GM21576 (cell line): ENCODE measurements at regions not wholly inside any gene's neighbourhood (a gene's known extent, or its start where the extent isn't known, plus 50 kb on each side); places are given as distances from the start of the nearest gene placed in this dataset.
"Not testable (repeated sequence)": the region's sequence is repeated elsewhere in the genome, so short reads cannot be mapped to it uniquely, and the experiment has no call there.

Experiments used
- ATAC-seq: cut with Tn5 transposase; IDR thresholded peaks from one replicate; pipeline ENCODE4 v1.9.1; 2021; ENCODE audit warnings: mild to moderate bottlenecking, moderate library complexity; ENCODE audit not compliant: unreplicated experiment

DNA sequence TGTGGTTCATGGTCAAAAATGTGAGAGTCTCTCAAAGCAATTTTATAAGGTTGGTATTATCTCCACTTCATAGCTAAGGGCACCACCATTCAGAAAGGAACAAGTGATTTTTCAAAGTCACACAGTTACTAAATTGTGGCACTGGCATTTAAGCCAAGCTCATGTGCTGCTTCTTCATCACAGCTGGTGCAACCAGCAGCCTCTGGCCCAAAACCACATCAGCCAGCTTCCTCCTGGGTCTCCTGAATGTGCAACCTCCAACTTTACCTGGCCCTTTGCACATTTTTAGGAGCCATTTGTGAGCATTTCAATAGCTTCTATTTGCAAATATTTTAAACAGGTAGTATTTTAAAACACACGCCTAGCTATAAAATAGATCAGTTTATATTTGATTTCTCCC lies 293.7 kb downstream of the BCL11A start:
- ATAC-seq = no peak

DNA sequence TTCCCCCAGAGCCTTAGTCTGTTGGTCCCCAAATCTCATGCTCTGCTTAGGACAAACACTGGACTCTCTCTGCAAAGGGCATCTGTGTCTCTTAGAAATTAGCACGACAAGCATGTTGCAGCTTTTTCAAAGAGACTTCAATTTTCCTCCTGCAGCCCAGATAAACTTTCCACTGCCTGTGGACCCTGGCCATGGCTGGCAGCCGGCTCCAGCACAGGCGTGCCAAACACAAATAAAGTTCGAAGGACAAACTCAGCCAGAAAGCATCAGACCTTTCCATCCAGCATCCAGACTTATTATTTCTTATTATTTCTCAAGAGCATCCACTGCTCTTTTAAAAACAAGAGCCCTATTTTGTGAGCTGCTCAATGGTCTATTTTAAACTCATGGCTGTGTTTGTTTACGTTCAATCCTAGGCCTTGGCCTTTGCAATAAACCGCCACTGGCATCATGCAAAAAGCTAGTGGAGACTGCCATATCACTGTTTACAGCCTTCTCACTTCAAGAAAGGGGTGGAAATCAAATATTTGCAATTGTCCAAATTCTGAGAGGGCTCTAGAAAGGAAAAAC lies 300.8 kb downstream of the BCL11A start:
- no peak for ATAC-seq

DNA sequence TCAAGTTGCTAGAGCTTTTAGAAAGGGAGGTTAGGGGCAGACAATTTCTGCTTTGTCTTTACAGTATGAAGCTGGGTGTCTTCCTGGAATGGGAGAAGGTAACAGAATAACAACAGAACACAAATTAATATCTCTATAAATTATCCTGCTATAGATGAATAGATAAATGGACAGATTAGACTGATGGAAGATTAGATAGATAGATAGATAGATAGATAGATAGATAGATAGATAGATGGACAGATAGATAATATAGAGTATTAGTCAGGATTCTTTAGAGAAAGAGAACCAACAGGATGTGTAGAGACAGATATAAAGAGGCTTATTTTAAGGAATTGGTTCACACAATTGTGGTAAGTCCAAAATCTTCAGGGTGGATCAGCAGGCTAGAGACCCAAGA lies 302.2 kb downstream of the BCL11A start:
- no peak for ATAC-seq

DNA sequence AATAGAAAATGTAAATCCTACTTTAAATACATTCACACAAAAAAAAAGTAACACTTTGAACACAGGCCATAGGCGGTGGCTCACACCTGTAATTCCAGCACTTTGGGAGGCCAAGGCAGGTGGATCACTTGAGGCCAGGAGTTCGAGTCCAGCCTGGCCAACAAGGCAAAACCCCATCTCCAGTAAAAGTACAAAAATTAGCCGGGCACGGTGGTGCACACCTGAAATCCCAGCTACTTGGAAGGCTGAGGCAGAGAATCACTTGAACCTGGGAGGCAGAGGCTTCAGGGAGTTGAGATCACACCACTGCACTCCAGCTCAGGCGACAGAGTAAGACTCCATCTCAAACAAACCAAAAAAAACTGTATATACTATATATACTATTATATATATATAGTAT lies 303.6 kb downstream of the BCL11A start:
- no peak for ATAC-seq

DNA sequence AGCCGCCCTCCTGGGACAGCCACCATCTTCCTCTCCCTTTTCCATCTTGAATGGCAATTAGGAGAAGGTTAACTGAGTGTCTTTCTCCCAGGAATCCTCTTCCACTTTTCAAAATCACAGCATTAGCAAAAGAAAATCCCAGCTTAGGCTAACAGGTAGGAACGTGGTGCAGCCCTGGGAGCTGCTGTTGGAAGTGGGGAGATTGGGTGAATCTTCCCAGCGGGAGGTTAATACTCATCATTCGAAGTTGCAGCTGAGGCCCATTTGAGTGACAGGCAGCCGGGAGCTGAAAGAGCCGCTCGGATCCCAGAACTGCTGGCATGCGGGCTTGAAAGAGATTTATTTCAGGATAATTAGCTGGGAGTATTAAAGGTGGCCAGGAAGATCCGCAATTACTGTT lies 306.0 kb downstream of the BCL11A start:
- ATAC-seq = no peak

DNA sequence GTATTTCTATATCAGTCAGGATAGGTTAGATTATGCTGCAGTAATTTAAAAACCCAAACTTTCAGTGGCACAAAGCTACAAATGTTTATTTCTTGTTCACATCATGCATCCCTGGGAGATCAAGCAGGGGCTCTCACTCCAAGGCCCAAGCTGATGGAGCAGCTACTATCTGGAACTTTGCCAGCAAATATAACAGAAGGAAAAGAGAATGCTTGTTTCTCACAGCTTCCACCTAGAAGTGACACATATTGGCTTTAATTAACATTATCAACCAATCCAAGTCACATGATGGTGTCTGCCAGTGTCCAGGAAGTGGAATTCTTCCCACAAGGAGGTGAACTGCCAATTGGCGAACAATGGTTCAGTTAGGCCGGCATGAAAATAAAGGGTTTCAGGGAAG lies 306.9 kb downstream of the BCL11A start:
- ATAC-seq = no peak

DNA sequence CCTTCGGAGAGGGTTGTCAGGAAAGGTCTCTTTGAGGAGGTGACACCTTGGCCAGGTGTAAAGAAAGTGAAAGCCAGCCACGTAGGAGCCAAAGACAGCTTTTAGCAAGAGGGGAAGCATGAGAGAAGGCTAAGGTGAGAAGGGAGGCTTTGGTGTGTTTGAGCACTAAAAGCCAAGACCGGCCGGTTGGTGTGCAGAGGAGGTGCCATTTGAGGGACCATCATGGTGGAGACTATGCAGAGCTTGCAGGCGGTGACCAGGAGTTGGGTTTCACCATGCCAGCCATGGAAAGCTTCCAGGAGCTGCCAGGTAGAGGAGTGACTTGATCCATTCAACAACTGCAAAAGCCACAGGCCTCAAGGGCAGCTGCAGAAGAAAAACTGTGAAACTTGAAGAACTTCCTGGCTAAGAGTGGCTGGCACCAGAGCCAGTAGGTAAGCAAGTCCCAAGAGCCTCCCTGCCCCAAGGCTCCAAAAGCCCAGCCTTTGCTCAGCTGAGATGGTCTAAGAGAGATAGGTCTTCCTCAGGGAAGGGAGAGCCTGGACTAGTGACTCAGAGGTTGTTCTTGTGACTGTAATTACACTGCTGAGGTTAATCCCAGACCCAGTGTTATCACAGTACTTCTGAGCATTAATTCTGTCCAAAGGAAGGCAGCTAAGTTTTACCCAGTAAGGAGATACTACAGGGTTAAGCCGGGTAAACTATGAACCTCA lies 319.0 kb downstream of the BCL11A start:
- no peak for ATAC-seq

DNA sequence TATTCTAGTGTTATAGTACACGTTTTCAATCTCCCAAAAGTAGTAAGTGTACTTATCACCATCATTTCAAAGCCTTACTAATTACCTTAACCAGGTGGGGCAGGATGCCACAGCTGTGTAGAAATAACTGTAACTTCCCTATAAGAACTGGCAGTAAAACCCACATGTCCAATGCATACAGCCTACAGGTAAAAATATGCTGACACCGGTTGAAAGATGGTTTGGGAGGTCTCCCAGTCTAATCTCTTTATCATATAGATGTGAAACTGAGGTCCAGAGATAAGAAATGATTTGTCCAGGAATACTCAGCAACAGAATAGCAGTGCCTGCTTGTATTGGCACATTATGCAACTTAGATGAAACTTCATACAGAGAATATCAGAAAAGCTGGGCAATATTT lies 322.9 kb downstream of the BCL11A start:
- ATAC-seq = no peak

DNA sequence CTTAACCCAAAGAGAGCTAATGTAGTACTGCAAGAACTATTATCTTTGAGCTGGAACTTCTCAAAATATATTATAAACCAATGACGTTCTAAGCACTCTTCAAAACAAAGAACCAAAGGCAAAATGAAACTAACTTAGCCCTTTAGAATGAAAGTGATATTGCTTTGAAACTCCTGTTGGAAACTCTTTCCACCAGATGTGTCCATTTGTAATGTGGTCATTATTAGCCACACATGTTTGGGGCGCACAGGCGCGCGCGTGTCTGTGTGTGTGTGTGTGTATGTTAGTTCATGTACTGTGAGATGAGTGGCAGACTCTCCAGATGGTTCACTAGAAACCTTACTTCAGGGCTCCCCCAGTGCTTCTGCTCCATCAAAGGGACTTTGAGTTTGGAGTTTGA lies 323.4 kb downstream of the BCL11A start:
- no peak for ATAC-seq

DNA sequence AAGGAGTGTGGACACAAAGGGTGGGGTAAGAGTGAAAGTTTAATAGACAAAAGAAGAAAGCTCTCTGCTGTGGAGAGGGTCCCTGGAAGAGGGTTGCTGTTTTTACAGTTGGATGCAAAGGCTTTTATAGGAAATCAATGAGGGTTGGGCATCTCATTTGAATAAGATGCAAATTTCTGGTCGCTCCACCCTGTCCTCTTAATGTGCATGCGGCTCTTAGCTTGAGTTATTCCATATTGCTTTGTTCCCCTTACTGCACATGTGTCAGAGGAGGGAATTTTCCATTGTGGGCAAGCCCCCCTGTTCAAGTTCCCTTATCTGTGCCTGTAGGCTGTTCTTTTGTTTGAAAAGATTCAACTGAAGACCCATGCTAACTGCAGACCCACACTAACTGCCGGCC lies 326.5 kb downstream of the BCL11A start:
- ATAC-seq = no peak

DNA sequence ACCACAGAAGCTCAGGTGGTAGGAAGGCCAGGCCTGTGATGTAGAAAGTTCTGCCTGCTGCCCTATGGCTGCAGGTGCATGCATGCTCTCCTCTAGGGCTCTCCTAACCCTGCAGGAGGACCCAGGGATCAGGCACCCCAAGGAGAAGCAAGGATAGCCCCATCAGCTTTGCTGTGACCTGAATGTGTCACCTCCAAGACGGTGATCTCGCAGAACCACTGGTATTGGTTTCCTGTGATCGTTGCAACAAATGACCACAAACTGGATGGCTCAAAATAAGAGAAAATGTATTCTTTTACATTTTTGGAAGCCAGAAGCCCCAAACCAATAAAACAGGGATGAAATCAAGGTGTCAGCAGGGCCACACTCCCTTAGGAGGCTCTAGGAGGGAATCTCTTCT lies 327.3 kb downstream of the BCL11A start:
- no peak for ATAC-seq

DNA sequence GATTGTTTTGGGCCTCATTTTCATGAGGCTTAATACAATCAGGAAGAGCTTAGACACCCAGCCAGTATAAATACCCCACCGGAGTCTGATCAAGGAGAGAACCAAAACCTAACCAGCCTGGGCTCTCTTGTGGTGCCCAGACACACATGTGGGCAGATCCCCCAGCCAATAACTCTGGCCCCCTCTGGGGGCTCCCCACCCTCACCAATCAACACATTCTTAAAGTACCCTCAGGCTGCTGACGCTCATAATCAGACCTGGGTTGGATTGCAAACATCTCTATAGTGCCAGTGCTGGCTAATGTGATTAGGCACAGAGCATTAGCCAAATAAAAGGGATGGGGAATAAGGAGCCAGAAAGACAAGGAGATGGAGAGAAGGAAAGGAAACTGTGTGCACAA lies 329.6 kb downstream of the BCL11A start:
- ATAC-seq = no peak

DNA sequence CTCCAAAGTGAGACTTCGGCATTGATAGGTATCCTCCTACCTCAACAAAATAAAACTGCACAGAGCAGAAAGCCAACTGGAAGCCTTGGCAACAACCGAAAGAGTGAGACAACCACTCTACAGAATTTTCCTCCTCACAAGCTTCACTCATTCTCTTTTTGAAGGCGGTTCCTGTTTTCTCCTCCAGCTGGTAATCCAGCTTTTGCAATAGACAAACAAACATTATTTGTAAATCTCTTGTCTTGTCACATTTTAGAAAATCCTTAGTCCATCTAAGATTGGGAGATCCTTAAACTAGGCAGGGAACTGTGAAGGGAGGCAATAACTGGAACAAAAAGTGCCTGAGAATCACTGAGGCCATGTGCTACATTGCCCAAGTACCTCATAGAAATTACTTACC lies 332.4 kb downstream of the BCL11A start:
- no peak for ATAC-seq

DNA sequence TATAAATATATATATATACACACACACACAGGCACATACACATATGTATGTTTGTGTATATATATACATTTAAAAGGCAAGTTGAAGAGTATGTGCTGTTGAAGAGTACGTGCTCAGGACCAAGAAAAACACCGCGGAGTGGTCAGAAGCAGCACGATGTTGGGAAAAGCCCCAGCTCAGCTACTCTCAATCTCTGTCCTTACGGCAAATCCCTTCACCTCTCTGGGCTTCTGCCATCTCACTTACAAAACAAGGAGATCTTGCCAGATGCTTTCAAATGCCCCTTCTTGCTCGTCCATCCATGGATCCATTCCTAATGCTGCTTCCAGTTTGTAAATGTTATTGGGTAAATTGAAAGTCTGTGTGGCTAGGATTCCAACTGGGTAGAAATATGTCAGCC lies 333.9 kb downstream of the BCL11A start:
- no peak for ATAC-seq

DNA sequence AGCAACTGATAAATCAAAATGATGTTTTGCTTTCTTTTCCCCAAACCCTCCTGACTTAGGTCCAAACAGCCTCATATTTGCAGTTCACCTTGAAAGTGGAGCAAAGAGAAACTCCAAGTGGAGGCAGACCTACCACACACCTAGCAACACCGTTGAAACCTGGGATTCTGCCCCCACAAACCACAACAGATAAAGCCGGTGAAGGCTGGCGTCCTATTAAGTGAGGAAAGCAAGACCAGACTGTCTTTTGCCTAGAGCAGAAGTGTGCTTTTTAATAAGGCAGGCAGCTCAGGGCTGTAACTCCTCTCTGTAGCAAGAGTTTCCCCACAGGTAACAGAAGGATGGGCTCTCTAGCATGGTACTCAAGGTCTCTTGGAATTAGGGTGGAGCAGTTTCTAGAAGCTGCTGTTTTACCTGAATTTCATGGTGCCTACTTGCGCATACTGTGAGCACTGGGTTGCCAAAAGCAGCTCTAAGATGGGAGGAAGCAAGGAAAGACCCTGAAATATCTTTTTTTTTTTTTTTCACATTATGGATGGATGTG lies 336.9 kb downstream of the BCL11A start:
- ATAC-seq = no peak

DNA sequence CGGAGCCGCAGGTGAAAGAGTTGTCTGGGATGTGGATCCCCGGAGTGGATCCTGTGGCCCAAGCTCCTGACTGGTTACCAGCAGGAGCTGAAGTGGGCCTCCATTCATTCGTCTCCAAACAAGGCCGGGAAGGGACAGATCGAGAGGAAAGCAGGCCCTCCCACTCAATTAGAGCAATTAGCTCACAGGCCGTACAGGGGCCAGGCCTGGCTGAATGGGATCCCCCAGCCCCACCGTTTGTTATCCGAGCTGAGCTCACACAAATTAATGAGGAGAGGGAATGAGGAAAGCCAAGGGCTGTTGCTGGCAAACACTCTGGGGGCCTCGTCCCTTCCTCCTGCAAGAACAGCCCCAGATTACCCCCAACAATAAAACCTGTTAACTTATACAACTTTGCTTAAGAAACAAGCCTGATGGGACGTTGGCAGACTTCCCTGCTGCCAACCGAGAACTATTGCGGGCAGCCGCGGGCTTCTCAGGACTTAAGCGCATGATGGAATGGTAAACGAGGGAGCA lies 338.0 kb downstream of the BCL11A start:
- ATAC-seq = no peak

DNA sequence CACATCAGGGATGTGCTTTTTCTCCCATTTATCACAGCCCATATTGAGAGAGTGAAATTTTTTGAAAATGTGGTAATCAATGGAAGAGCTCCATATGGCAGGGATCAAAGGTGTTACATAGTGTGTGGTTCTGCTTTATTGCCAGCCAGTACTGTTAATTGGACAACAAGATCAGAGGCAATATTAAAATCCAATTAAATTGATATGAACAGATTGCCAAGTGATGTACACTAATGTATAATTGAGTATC lies 338.9 kb downstream of the BCL11A start:
- ATAC-seq = no peak

DNA sequence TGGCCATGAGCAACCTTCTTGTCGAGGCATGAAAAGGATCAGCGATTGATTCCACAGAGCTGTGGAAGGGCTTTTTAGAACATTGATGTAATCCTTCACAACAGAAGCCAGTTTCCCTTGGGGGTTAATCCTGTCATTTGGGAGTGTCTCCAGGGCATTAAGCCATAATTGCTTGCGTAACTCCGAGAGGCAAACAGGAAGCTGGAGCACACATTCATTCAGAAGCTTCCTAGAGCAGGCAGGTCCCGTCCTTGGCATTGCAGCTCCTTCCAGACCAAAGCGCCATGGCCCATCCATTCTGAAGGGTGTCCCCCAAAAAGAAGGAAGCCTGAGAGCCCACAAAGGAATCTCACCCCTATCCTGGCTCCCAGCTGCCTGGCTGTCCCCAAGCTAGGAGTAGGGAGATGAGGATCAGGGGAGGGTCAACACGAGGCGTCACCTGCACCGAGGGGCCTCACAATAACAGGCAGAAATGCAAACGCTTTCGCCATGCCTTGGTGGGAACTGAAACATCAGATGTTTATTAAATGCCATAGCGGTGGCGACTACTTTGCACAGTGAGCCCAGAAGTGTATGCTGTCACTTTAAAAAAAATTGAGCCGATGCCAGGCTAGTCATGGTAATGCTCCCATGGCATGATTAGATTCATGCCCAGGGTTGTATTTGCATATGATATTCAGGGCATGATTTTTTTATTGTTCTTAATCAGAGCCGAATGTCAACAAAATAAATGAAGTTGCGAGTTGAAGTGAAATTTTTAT lies 339.4 kb downstream of the BCL11A start:
- ATAC-seq = no peak

DNA sequence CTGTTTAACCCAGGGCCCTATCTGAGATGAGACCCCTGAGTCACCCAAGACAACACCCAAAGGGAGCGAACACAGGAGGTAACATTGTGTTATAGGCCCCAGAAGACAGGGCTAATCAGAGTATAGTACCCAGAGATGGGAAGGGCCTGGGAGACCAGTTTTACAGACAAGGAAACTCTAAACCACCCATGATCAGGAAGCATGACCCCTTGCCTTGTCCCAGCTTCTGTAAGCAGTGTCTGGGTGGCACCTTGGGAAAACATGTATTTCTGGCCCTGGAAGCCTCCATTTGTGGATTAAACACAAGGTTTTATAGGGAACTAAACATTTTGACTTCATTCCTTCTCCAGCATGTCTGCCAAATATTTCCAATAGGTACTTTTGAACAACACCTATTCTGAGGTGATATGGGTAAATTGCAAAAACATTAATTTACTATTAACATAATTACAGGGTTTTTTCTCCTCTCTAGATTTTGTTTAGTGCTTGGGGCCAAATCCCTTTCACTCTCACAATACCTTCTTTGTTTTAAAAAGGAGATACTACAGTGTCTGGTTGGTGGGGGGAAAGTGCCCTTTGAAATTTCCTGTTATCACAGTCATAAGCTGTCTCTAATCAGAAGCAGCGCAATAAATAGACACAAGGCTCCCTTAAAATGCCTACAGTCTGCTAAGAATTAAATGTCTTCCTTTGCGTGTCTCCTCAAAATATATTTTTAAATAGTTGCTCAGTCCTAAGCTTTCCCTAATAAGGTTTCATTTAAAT lies 341.1 kb downstream of the BCL11A start:
- no peak for ATAC-seq

DNA sequence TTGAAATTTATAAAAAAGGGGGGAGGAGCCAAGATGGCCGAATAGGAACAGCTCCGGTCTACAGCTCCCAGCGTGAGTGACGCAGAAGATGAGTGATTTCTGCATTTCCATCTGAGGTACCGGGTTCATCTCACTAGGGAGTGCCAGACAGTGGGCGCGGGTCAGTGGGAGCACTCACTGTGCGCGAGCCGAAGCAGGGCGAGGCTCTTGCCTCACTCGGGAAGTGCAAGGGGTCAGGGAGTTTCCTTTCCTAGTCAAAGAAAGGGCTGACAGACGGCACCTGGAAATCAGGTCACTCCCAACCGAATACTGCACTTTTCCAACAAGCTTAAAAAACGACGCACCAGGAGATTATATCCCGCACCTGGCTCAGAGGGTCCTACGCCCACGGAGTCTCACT lies 364.4 kb downstream of the BCL11A start:
- not testable (repeated sequence) for ATAC-seq

DNA sequence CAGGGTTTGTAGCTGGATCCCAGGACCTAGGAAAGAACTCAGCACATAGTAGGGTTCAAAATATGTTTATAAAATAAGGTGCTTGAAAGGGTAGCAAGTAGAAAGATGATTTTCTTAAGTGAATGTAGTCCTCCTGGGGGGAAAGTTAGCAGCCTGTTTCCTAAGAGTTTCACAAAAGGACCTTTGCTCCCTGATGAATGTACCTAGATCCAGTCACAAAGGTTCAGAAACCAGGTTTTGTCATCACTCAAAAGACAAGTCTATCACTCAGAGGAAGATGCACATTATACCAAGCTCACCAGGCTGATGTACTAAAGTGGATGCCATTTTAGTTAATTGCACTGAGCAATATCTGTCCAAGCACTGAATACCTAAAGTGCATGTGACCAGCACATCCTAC lies 378.2 kb downstream of the BCL11A start:
- ATAC-seq = no peak
